Germinal center (tissue), 1 donor: ENCODE measurements at regions not wholly inside any gene's neighbourhood (a gene's known extent, or its start where the extent isn't known, plus 50 kb on each side); places are given as distances from the start of the nearest gene placed in this dataset.
"Not testable (repeated sequence)": the region's sequence is repeated elsewhere in the genome, so short reads cannot be mapped to it uniquely, and the experiment has no call there.

Source experiments
- DNase-seq: peaks from one replicate; pipeline ENCODE4 v3.0.0; 2012; ENCODE audit warnings: mixed read lengths, low spot score

DNA sequence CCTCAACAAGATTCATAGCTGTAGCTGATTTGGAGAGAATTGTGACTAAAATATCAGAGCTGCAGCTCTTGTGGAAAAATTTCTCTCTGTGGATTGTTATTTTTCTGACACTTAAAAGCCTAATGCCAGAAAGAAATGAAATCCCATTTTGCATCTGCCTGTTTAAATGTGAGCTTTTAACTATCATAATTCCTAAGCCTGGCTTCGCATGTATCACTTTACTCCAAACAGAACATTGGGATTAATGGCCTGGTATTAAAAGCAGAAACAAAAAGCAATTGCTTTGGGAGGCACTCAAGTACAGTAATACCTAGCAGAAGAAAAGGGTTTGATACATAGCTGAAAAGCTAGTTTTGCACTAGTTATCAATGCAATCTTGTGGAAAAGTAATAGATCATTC, 164.2 kb upstream of the FSHR start:
- DNase-seq, result no peak

- no peak for DNase-seq
These were observed 155.1 kb upstream of the FSHR start for GRCh38 chr2:49309461-49309860.

GRCh38 chr2:49306925-49307324, 152.6 kb upstream of the FSHR start:
- DNase-seq, result no peak

- DNase-seq, result not testable (repeated sequence)
These were observed 144.4 kb upstream of the FSHR start for GRCh38 chr2:49298693-49299092.

DNA sequence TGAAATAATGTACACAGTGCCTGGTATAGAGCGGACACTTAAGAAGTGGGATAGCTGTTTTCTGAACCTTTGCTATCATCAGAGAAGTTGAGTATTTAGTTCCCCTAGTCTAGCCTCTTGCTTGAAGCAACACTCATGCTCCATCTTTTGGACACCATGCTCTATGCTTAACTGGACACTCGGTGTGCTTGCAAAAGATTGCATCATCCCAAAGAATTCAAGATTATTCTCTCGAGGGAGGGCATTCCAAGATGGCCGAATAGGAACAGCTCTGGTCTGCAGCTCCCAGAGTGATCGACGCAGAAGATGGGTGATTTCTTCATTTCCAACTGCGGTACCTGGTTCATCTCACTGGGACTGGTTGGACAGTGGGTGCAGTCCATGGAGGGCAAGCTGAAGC, 143.9 kb upstream of the FSHR start:
- DNase-seq, result no peak

DNA sequence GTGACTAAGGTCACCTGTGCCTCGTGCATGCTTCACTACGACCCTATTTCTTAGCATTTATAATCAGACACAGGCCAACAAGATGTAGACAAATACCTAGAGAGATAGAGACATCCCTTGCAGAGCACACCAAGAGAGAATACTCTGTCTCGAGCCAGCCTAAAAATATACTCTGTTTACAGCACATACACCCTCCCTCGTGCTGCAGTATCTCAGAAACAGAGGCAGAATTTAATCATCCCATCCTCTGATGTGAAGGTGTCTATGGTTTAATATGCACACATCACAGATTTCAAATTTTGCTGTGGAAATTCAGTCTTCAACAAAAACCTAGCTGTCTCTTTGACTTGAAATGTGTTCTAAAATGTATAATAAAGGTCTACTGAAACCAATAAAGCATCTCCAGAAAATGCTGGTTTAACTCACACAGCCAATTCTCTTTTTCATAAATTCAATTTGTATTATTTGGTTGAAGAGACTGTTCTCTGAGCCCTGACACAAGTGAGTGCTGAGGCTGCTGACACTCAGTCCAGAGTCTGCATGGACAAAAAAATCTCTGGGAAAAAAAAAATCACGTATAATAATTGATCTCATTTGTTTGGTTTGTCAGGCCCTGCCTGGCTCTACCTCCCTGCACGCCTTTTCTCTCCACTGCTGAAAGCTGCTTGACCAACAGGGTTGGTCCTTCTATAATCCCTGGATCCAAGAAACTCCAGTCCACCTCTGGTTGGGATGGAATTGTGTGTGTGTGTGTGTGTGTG, 142.0 kb upstream of the FSHR start:
- no peak for DNase-seq

DNA sequence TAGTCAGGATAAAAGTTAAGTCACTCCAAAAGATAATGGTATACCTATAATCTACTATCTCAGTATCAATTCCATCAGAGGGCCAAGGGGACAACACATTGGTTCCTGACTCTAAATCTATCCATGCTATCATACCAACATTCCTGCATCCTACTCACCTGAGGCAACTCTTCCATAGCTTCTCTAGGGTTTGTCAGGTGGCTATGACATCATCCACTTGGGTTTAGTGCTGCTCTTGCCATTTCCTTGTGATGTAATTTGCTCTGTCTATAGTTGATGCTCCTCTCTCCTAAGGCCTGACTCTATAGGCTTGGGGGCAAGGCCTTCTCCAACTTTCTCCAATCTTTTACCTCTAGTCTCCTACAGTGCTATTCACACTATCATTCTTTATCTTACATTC, 139.9 kb upstream of the FSHR start:
- no peak for DNase-seq

DNA sequence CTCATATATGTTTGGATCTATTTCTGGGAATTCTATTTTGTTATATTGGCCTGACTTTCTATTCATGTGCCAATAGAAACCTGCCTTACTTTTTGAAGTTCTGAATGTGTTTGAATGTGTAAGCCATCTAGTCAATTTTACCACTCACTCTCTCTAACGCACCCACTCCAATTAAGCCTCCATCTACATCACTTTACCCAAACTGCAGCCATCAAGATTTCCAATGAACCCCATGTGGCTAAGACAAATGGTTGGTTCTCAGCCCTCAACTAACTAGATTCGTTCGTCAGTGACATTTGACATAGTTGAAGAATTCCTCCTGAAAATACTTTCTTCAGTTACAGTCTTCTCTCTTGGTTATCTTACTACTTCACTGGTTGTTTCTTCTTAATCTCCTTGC, 137.3 kb upstream of the FSHR start:
- DNase-seq, result no peak

- no peak for DNase-seq
These were observed 135.4 kb upstream of the FSHR start for GRCh38 chr2:49289711-49290110.

- DNase-seq, result no peak
These were observed 134.8 kb upstream of the FSHR start for GRCh38 chr2:49288902-49289700.

GRCh38 chr2:49288113-49288705, 133.9 kb upstream of the FSHR start:
- no peak for DNase-seq

DNA sequence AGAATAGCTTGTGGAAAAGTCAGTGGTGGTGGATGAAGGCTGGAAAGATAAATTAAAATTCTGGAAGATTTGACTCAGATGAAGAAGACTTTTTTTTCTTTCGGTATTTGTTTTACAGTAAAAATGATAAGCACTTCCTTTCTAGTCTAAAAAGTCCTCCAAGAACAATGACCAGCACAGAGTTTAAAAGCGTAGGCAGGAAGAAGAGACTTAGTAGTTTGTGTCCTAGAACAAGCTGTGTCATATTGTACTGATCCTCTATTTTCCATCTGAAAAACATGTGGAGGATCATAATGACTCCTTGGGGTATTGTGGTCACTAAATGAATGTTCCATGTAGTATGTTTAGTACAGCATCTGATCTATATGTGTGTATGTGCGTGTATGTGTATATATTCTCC, 132.4 kb upstream of the FSHR start:
- no peak for DNase-seq

- no peak for DNase-seq
These were observed 131.7 kb upstream of the FSHR start for GRCh38 chr2:49286045-49286444.

- DNase-seq, result no peak
These were observed 124.2 kb upstream of the FSHR start for GRCh38 chr2:49278561-49278960.

DNA sequence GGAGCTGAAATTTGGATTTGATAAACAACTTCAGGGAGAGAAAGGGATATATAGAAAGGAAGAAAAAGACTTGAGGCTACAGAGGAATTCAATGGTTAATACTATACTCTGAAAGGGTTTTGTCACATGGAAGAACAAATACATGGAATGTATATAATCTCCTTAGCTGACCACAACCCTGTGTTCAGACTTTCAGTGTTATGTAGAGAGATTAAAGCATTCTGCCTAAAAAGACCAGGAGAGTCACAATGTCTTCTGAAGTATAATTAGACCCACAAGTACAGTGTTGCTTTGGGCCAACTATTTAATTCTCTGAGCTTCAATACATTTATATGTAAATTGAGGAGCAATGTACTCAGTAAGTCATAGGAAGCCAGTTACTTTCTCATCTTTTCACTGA, 123.8 kb upstream of the FSHR start:
- DNase-seq, result no peak

- DNase-seq, result no peak
These were observed 116.8 kb upstream of the FSHR start for GRCh38 chr2:49271060-49271606.

- no peak for DNase-seq
These were observed 115.8 kb upstream of the FSHR start for GRCh38 chr2:49270091-49270490.

GRCh38 chr2:49265471-49265870, 111.2 kb upstream of the FSHR start:
- no peak for DNase-seq

GRCh38 chr2:49262801-49263560, 108.7 kb upstream of the FSHR start:
- no peak for DNase-seq

GRCh38 chr2:49261781-49262180, 107.5 kb upstream of the FSHR start:
- DNase-seq, result no peak

GRCh38 chr2:49260979-49261538, 106.7 kb upstream of the FSHR start:
- no peak for DNase-seq

- no peak for DNase-seq
These were observed 105.6 kb upstream of the FSHR start for GRCh38 chr2:49259926-49260325.
